HG02938 (cell line): ENCODE measurements at regions not wholly inside any gene's neighbourhood (a gene's known extent, or its start where the extent isn't known, plus 50 kb on each side); places are given as distances from the start of the nearest gene placed in this dataset.

Experiments
- ATAC-seq: cut with Tn5 transposase; IDR thresholded peaks from one replicate; pipeline ENCODE4 v1.9.1; 2021; ENCODE audit warnings: mild to moderate bottlenecking, moderate library complexity; ENCODE audit not compliant: unreplicated experiment

DNA sequence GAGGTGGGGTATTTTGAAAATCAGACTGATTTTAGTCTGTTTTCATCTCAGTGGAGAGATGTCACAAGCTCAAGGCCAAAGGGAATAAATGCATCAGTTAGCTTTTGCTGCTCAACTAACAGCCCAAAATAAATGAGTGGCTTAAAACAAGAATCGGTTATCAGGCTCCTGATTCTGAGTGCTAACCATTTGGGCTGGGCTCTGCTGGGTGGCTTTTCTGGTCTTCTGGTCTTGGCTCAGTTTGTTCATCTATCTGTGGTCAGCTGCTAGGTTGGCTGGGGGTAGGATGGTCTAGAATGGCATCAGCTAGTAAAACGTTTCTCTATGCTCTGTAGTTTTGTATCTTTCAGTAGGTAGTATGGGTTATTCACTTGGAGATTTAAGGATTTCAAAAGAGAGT is 357.5 kb upstream of the JAG1 start:
- ATAC-seq = no peak

- no peak for ATAC-seq
These were observed 358.8 kb upstream of the JAG1 start for GRCh38 chr20:11032611-11033010.

GRCh38 chr20:11034025-11034424 is 360.2 kb upstream of the JAG1 start:
- no peak for ATAC-seq

GRCh38 chr20:11035211-11035610 is 361.4 kb upstream of the JAG1 start:
- no peak for ATAC-seq

DNA sequence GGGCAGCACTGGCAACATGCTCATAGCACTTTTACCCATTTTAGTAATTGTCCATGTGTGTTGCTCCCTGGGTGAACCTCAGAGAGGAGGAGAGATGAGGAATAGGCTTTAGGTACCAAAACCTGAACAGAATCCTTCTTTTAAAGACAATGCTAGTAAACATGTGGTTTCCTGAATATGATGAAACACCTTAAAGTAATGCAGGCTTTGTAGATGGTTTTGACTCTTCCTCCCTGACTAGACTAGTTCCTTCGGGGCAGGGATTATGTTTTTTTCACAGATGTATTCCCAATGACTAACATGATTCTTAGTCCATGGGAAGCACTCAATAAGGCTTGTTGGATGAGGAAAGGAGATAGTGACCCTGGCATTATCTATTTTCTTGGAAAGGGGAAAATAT is 367.6 kb upstream of the JAG1 start:
- ATAC-seq = no peak

DNA sequence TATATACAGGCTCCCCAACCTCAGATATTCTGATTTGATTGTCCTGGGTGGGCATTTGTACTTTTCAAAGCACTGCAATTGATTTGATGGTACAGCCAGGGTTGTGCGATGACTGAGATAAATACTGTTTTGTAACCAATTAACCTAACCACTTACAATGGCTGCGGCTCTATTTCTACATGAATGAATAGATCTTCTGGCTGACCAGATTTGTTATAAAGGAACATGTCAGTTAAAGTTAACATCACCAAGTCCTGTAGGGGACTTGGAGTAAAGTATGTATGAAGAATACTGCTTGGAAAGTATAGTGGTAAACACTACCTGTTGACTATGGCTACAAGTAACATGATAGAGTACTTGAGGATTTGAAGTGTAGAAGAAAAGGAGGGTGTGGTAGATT is 369.2 kb upstream of the JAG1 start:
- no peak for ATAC-seq

- ATAC-seq = no peak
These were observed 370.8 kb upstream of the JAG1 start for GRCh38 chr20:11044561-11044960.

GRCh38 chr20:11045412-11046175 is 371.8 kb upstream of the JAG1 start:
- ATAC-seq = no peak

- no peak for ATAC-seq
These were observed 373.8 kb upstream of the JAG1 start for GRCh38 chr20:11047559-11047958.

DNA sequence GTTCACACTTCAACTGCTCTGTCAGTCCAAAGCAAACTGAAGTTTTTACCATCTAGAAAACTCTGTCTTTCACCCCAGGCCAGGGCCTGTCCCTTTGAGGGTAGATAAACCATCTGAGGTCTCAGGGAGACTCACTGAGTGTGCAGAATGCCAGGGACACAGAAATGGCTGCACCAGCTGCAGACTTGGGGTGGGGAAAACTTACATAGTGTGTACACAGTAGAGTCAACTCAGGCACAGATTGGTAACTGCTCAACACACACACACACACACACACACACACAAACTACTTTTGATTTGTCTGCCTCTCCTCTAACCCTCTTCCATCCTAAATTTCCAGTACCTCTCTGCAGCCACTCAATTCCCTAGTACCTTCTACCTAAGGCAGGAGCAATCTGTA is 374.9 kb upstream of the JAG1 start:
- no peak for ATAC-seq

- ATAC-seq = no peak
These were observed 376.6 kb upstream of the JAG1 start for GRCh38 chr20:11050350-11050749.

DNA sequence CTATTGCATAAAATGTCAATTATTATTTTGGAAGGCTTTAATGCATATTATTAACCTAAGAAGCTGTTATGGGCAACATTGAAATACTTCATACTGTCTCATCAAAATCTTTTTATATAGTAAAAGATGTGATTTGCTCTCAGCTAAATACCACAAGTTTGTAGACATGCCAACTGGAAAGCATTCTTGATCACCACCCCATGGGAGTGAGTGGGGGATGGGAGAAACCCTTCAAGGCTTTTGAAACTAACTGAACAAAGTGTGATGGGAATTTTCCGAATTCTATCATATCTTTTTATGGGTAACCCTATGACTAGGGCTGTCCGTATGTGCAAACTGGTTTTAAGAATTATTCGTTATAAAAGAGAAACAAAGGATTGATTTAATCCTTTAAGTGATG is 377.3 kb upstream of the JAG1 start:
- no peak for ATAC-seq

DNA sequence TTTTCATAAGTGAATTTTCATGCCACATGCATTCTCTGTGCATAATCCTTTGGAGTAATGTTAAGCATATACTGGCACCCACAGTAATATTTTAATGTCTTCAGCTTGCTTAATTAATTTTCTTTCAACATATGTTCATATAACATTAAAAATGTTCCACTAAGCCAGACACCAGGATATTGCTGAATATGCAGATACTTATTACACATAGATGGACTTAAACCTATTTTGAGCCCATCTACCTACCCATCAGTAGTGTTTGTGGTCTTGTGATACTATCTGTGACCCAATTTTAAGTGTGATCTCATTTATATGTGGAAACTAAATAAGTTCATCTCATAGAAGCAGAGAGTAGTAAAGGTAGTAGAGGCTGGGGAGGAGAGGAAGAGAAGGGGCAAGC is 379.5 kb upstream of the JAG1 start:
- no peak for ATAC-seq

DNA sequence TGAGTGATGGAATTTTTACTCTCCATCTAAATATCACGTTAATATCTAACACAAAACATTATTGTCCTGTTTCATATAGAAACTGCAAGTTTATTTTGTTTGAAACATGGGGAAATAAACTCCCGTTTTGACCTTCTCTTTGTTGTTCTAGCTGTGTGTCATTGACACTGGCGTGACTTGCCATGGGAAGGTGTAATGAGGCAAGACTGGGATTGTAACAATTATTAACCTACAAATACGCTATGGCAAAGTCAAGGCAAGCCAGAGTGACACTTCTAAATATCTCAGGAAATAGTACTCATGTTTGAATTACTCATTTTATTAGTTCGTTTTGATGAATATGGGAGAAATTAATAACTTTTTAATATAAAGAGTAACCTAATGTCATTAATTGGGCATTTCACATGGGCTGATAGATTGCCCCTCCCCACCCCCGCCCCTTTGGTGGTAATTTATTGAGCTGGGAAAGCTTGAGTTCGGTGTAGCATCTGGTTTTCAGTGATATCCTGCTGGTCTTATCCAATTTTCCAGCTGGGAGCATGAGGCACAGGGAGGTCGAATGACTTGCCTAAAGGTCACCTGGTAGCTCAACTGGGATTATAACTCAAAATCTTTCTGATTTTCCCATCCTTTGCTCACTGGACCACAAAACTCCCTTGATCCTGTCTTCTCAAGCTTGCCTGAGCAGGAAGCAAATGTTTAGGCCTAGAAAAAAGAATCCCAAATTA is 380.6 kb upstream of the JAG1 start:
- ATAC-seq = no peak

DNA sequence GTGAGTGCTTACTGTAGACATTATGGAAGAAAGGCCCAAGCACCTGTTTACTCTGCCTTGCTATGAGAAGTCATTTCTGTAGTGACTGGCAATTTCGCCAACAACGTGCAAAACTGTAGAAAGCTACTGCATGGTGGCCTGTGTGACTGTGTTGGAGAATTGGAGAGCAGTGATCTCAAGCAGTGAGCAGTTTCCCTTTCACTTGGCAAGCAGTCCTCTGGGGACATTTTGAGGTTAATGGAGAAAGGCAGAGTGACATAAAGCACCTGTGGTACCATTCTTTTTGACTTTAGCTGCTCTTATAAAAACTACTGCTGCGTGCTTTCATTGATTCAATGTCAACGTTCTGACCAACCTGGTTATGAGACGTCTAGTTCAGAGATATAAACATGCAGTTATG is 382.6 kb upstream of the JAG1 start:
- ATAC-seq = no peak

DNA sequence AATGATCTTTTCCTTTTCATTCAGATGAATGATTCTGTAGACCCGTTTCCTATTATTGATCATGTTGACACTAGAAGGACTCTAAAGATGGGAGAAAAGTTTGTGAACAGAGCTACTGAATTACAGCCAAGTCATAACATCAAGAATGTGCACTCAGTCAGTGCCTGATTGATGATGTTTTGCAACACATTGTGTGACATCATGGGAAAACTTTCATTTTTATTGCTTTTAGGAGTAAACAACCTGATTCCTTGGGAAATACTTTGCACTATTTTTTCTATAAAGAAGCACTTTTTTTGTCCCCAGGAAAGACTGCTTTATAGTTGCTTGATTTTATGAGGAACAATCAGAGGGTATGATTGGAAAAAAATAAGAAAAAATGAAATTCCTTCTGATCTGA is 383.8 kb upstream of the JAG1 start:
- ATAC-seq = no peak

- ATAC-seq = no peak
These were observed 385.9 kb upstream of the JAG1 start for GRCh38 chr20:11059659-11060058.

DNA sequence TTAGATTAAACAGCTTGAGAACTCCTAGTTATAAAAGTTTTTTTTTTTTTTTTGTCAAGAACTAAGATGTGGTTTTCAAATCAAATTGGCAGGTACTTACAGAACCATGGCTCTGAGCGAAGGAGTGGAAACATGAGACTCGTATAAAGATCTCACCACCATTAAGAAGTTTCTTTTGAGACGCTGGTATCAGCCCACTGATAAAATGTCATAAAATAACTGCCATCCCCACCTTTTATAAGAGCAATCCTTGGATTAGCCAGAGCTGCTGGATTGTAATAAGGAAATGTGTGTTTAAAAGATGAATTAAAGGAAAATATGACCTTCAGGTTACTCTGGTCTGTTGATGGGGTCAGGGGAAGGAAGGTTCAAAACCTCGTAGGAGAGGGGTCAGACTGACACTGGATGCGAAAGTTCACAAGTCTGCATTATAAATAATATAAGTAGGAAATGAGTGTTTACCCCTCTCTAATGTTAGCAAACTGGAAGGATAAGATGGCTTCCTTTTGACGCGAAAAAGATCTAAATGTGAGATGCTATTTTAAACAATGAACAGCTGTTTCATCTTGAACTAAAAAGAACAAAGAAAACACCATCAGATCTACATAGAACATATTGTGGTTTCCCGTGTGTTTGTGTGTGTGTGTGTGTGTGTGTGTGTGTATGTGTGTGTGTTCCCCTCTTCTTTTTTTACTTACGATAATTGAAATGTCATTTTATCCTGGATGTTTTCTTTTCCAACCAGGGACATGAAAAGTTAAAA is 386.8 kb upstream of the JAG1 start:
- no peak for ATAC-seq

DNA sequence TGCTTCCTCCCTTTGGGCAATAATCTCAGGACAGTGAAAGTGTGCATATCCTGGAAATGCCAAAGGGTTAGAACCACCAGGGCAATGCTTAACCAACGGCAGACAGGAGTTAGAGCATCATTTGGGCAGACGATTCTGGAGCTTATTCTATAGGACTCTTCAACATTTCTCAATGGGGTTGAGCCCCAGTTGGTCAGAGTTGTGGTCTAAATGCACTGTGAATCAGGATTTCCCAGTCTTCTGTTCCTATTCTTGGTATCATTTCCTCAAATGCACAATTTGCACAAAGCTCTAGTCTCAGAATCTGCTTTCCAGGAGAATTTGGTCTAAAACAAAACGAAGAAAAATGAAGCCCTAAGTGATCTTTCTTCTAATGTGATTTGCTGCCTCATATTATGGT is 389.6 kb upstream of the JAG1 start:
- no peak for ATAC-seq

- no peak for ATAC-seq
These were observed 391.1 kb upstream of the JAG1 start for GRCh38 chr20:11064946-11065345.

- ATAC-seq = no peak
These were observed 393.6 kb upstream of the JAG1 start for GRCh38 chr20:11067359-11067758.

DNA sequence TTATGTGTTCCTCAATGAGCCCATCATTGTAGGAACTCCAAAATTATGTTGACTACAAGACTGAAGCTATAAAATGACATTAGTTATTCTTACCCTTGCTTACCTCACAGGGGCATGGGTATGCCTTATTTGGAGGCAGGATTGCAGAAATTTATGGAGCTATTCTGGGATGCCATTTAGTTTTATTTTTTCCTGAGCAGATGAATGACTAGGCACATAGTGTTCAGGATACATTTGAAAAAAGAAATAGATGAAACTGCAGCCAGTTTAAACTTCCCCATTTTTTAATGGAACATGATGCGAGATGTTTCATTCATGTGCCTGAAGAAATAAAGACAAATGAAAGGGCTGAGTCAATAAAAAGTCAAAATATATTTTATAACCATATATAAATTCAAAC is 399.2 kb upstream of the JAG1 start:
- ATAC-seq = no peak
